Mesenchymal stem cell (in vitro differentiated cells and primary cell): ENCODE measurements at regions not wholly inside any gene's neighbourhood (a gene's known extent, or its start where the extent isn't known, plus 50 kb on each side); places are given as distances from the start of the nearest gene placed in this dataset.
A peak's percentile ranks its signal among the peaks of the same experiment; 100 is the strongest.

ENCODE experiments used
- DNase-seq: peaks from one replicate; pipeline ENCODE4 v3.0.0-alpha.2; 2013
- H2AFZ ChIP-seq: one replicate; pipeline ENCODE4 v1.6.1; 2013; ENCODE audit warnings: low read depth, mild to moderate bottlenecking, control low read depth, inconsistent platforms, low read length, moderate library complexity
- H2AK5ac ChIP-seq: 2 replicates; pipeline ENCODE4 v1.6.1; 2013; ENCODE audit warnings: low read length, moderate library complexity, mild to moderate bottlenecking, inconsistent platforms; ENCODE audit not compliant: severe bottlenecking
- H2BK120ac ChIP-seq: one replicate; pipeline ENCODE4 v1.6.1; 2013; ENCODE audit warnings: low read depth, mild to moderate bottlenecking, inconsistent platforms, low read length, moderate library complexity
- H2BK12ac ChIP-seq, 2 experiments: one replicate each; pipeline ENCODE4 v1.6.1; 2013; ENCODE audit warnings: inconsistent platforms in 2 of 2, low read length in 2 of 2, mild to moderate bottlenecking in 2 of 2, moderate library complexity in 2 of 2, control low read depth in 1 of 2
- H2BK15ac ChIP-seq: one replicate; pipeline ENCODE4 v1.6.1; 2013; ENCODE audit warnings: mild to moderate bottlenecking, low read depth, inconsistent platforms; ENCODE audit not compliant: poor library complexity, severe bottlenecking
- H2BK5ac ChIP-seq: 2 replicates; pipeline ENCODE4 v1.6.1; 2013; ENCODE audit warnings: low read depth, mild to moderate bottlenecking, low read length, control low read depth, inconsistent platforms; ENCODE audit not compliant: poor library complexity, severe bottlenecking
- H3K14ac ChIP-seq, 2 experiments: one replicate each; pipeline ENCODE4 v1.6.1; 2013; ENCODE audit warnings: inconsistent platforms in 2 of 2, low read length in 2 of 2, control low read depth in 1 of 2, mild to moderate bottlenecking in 1 of 2, moderate library complexity in 1 of 2
- H3K18ac ChIP-seq, 2 experiments: one replicate each; pipeline ENCODE4 v1.6.1; 2013; ENCODE audit warnings: inconsistent platforms in 2 of 2, low read length in 2 of 2, control low read depth in 1 of 2, low read depth in 1 of 2, mild to moderate bottlenecking in 1 of 2
- H3K23ac ChIP-seq, 2 experiments: one replicate each; pipeline ENCODE4 v1.6.1; 2013; ENCODE audit warnings: inconsistent platforms in 2 of 2, low read length in 2 of 2, mild to moderate bottlenecking in 2 of 2, moderate library complexity in 2 of 2, control low read depth in 1 of 2
- H3K27ac ChIP-seq: 2 replicates; pipeline ENCODE4 v1.5.1; 2013; ENCODE audit warnings: mild to moderate bottlenecking, moderate library complexity, low read length, control low read depth, inconsistent platforms; ENCODE audit not compliant: poor library complexity, severe bottlenecking
- H3K27me3 ChIP-seq, 2 experiments: 2 replicates each; pipeline versions ENCODE4 v1.6.1 to v1.7.0; 2013; ENCODE audit warnings: low read length in 2 of 2, mild to moderate bottlenecking in 2 of 2, moderate library complexity in 2 of 2, control low read depth in 1 of 2, inconsistent platforms in 1 of 2; ENCODE audit not compliant: control insufficient read depth in 1 of 2, insufficient read depth in 1 of 2
- H3K36me3 ChIP-seq, 2 experiments: 2 replicates each; pipeline versions ENCODE4 v1.6.1 to v1.7.0; 2013; ENCODE audit warnings: low read length in 2 of 2, control low read depth in 1 of 2, inconsistent platforms in 1 of 2, low read depth in 1 of 2, mild to moderate bottlenecking in 1 of 2; ENCODE audit not compliant: insufficient read depth in 2 of 2, control insufficient read depth in 1 of 2
- H3K4ac ChIP-seq, 2 experiments: one replicate each; pipeline ENCODE4 v1.6.1; 2013; ENCODE audit warnings: inconsistent platforms in 2 of 2, low read length in 2 of 2, mild to moderate bottlenecking in 2 of 2, moderate library complexity in 2 of 2, control low read depth in 1 of 2, low read depth in 1 of 2
- H3K4me1 ChIP-seq: 2 replicates; pipeline ENCODE4 v1.6.1; 2013; ENCODE audit warnings: low read depth, low read length, control low read depth; ENCODE audit not compliant: control insufficient read depth, insufficient read depth
- H3K4me2 ChIP-seq: 2 replicates; pipeline ENCODE4 v1.6.1; 2013; ENCODE audit warnings: low read length, mild to moderate bottlenecking, inconsistent platforms; ENCODE audit not compliant: poor library complexity, severe bottlenecking
- H3K4me3 ChIP-seq, 2 experiments: 2 replicates each; pipeline versions ENCODE4 v1.5.1 to v1.7.0; 2013; ENCODE audit warnings: low read length in 2 of 2, mild to moderate bottlenecking in 2 of 2, control low read depth in 1 of 2, low read depth in 1 of 2; ENCODE audit not compliant: insufficient read depth in 1 of 2
- H3K79me1 ChIP-seq: replicated peaks from 2 replicates; pipeline ENCODE4 v1.6.1; 2013; ENCODE audit warnings: mild to moderate bottlenecking, control low read depth, low read length, inconsistent platforms; ENCODE audit not compliant: poor library complexity, severe bottlenecking
- H3K9ac ChIP-seq: 2 replicates; pipeline ENCODE4 v1.7.0; 2013; ENCODE audit warnings: mild to moderate bottlenecking, low read length, moderate library complexity
- H3K9me3 ChIP-seq: 2 replicates; pipeline ENCODE4 v1.7.0; 2013; ENCODE audit warnings: mild to moderate bottlenecking, low read length; ENCODE audit not compliant: control insufficient read depth
- H4K8ac ChIP-seq: one replicate; pipeline ENCODE4 v1.6.1; 2013; ENCODE audit warnings: inconsistent platforms, mild to moderate bottlenecking, low read length, moderate library complexity
- H4K91ac ChIP-seq: one replicate; pipeline ENCODE4 v1.6.1; 2013; ENCODE audit warnings: mild to moderate bottlenecking, low read length, inconsistent platforms
- WGBS: methylation state at CpG from one replicate; pipeline ENCODE4 v1.1.7; 2013; ENCODE audit warnings: mixed read lengths; 5-methylcytosine and 5-hydroxymethylcytosine counted together

GRCh38 chr2:177338177-177338721, 54.3 kb upstream of the AGPS start:
- Histone ChIP-seq H3K9me3 (no peaks in the 10 kb centered on the region), H2BK120ac (no peak overlapping the region), H2AK5ac (no peak overlapping the region), H2BK15ac (no peak overlapping the region), H3K4me2 (no peak overlapping the region), H3K79me1 (peaks cover 2% of the 10 kb centered on the region), H4K8ac (no peak overlapping the region), H3K4ac (no peak overlapping the region), H3K4me3 (no peak overlapping the region), H3K36me3 (no peaks in the 10 kb centered on the region), H3K9ac (peak overlapping the region; percentile 5), H3K23ac (no peak overlapping the region), H2AFZ (no peak overlapping the region), H4K91ac (no peak overlapping the region), H2BK12ac (no peak overlapping the region), H3K18ac (no peak overlapping the region), H3K4me1 (peaks cover 2% of the 10 kb centered on the region), H3K14ac (no peak overlapping the region), H3K27ac (no peak overlapping the region), H2BK5ac (no peak overlapping the region), H3K27me3 (no peaks in the 10 kb centered on the region)
- 9% methylated on average over 4 of the region's 4 CpGs for whole genome bisulfite sequencing
- peak; percentile 85 for DNase-seq

- no peak overlapping the region for H3K18ac ChIP-seq
- no peak overlapping the region for H3K27ac ChIP-seq
- peaks cover 2% of the 10 kb centered on the region for H3K79me1 ChIP-seq
- H2BK120ac ChIP-seq: no peak overlapping the region
- no peaks in the 10 kb centered on the region for H3K27me3 ChIP-seq
- H3K4ac ChIP-seq: no peak overlapping the region
- H2AK5ac ChIP-seq: no peak overlapping the region
- H4K8ac ChIP-seq: no peak overlapping the region
- no peaks in the 10 kb centered on the region for H3K9me3 ChIP-seq
- no peak overlapping the region for H2AFZ ChIP-seq
- H3K23ac ChIP-seq: no peak overlapping the region
- peaks cover 2% of the 10 kb centered on the region for H3K4me1 ChIP-seq
- no peak overlapping the region for H4K91ac ChIP-seq
- H2BK15ac ChIP-seq: no peak overlapping the region
- peak overlapping the region; percentile 34 for H3K9ac ChIP-seq
- H3K14ac ChIP-seq: no peak overlapping the region
- no peak overlapping the region for H2BK5ac ChIP-seq
- H2BK12ac ChIP-seq: no peak overlapping the region
- H3K4me3 ChIP-seq: no peak overlapping the region
- H3K36me3 ChIP-seq: no peaks in the 10 kb centered on the region
- DNase-seq: no peak
- no peak overlapping the region for H3K4me2 ChIP-seq
Measured at GRCh38 chr2:177340158-177340557, 52.4 kb upstream of the AGPS start.

- no peaks in the 10 kb centered on the region for H3K9me3 ChIP-seq
- H4K91ac ChIP-seq: no peak overlapping the region
- no peak for DNase-seq
- H3K9ac ChIP-seq: no peak overlapping the region
- H3K23ac ChIP-seq: no peak overlapping the region
- H2BK120ac ChIP-seq: no peak overlapping the region
- no peak overlapping the region for H3K4me3 ChIP-seq
- no peak overlapping the region for H3K27ac ChIP-seq
- H3K4ac ChIP-seq: no peak overlapping the region
- no peak overlapping the region for H3K14ac ChIP-seq
- peaks cover under 1% of the 10 kb centered on the region for H3K4me1 ChIP-seq
- H3K79me1 ChIP-seq: peaks cover 2% of the 10 kb centered on the region
- no peak overlapping the region for H4K8ac ChIP-seq
- H3K27me3 ChIP-seq: no peaks in the 10 kb centered on the region
- no peak overlapping the region for H2BK15ac ChIP-seq
- H2AFZ ChIP-seq: no peak overlapping the region
- H2BK5ac ChIP-seq: no peak overlapping the region
- H3K18ac ChIP-seq: no peak overlapping the region
- H3K36me3 ChIP-seq: no peaks in the 10 kb centered on the region
- no peak overlapping the region for H2AK5ac ChIP-seq
- H2BK12ac ChIP-seq: no peak overlapping the region
- no peak overlapping the region for H3K4me2 ChIP-seq
- 96% methylated on average over 4 of the region's 4 CpGs for WGBS
Measured at GRCh38 chr2:177342736-177343135, 49.8 kb upstream of the AGPS start.
